GM12878 (cell line): ENCODE measurements at regions not wholly inside any gene's neighbourhood (a gene's known extent, or its start where the extent isn't known, plus 50 kb on each side); places are given as distances from the start of the nearest gene placed in this dataset.

Experiments used
- ATAC-seq: fragments of 200-7000 bp; cut with Tn5 transposase; 3 replicates; pipeline ENCODE4 v1.9.1; 2020; ENCODE audit warnings: mild to moderate bottlenecking, moderate library complexity
- BruUV-seq: library from RNA; stranded (reverse); fragments of 400-500 nt; replicated peaks from 2 replicates; lab custom pipeline; 2021; lab: Mats Ljungman, UMichigan
- CTCF ChIA-PET: fragments of 300-600 bp; sonication (Branson Sonifier 250); formaldehyde crosslinking; extraction: SDS; loops from one replicate; lab custom pipeline; 2021; ENCODE audit warnings: inconsistent platforms; lab: Yijun Ruan, JAX
- POLR2A ChIA-PET: fragments of 350-600 bp; formaldehyde crosslinking; extraction: SDS; loops from one replicate; lab custom pipeline; 2021; ENCODE audit warnings: inconsistent platforms; lab: Charles Lee
- RAD21 ChIA-PET: fragments of 300-600 bp; sonication (Branson Sonifier 250); formaldehyde crosslinking; loops from one replicate; lab custom pipeline; 2023; ENCODE audit warnings: antibody characterized with exemption; ENCODE audit not compliant: unreplicated experiment; lab: Charles Lee
- SMC1A ChIA-PET: fragments of 300-600 bp; sonication (Branson Sonifier 250); formaldehyde crosslinking; loops from one replicate; lab custom pipeline; 2023; ENCODE audit not compliant: unreplicated experiment, uncharacterized antibody; lab: Charles Lee
- DNase-seq: peaks from one replicate; pipeline ENCODE4 v3.0.0-alpha.2; 2011; ENCODE audit warnings: low read depth, low spot score
- FAIRE-seq: peaks from 3 replicates; lab custom pipeline; 2011; peaks lifted over from hg19 to GRCh38; lab: Jason Lieb, UNC
- H2AFZ ChIP-seq: 2 replicates; pipeline ENCODE4 v1.6.0; 2011; ENCODE audit warnings: low read depth, low read length, control low read depth; ENCODE audit not compliant: control insufficient read depth
- H3K27ac ChIP-seq: 2 replicates; pipeline ENCODE4 v1.5.1; 2011; ENCODE audit warnings: control low read depth; ENCODE audit not compliant: control insufficient read depth, insufficient read depth
- H3K27me3 ChIP-seq, 2 experiments: replicated peaks in 1 of 2; 2 replicates each; pipeline versions ENCODE4 v1.6.0 to v1.6.1; 2011; ENCODE audit warnings: low read length in 1 of 2; ENCODE audit not compliant: control insufficient read depth in 2 of 2, insufficient read depth in 2 of 2
- H3K36me3 ChIP-seq, 2 experiments: 2 replicates each; pipeline ENCODE4 v1.5.1; 2011; ENCODE audit warnings: low read length in 1 of 2; ENCODE audit not compliant: control insufficient read depth in 2 of 2, insufficient read depth in 2 of 2
- H3K4me1 ChIP-seq: 2 replicates; pipeline ENCODE4 v1.6.1; 2011; ENCODE audit warnings: mild to moderate bottlenecking, low read length, moderate library complexity, mixed read lengths; ENCODE audit not compliant: control insufficient read depth, insufficient read depth
- H3K4me2 ChIP-seq: 2 replicates; pipeline ENCODE4 v1.6.0; 2011; ENCODE audit warnings: control low read depth; ENCODE audit not compliant: control insufficient read depth, insufficient read depth
- H3K4me3 ChIP-seq: fragments of 200-600 bp; sonication (generic); 2 replicates; pipeline ENCODE4 v1.5.1; 2016
- H3K79me2 ChIP-seq: 2 replicates; pipeline ENCODE4 v1.6.0; 2011; ENCODE audit warnings: low read length; ENCODE audit not compliant: control insufficient read depth, insufficient read depth
- H3K9ac ChIP-seq: 2 replicates; pipeline ENCODE4 v1.8.0; 2011; ENCODE audit warnings: low read length, control low read depth, mixed read lengths; ENCODE audit not compliant: control insufficient read depth, insufficient read depth
- H3K9me3 ChIP-seq: replicated peaks from 3 replicates; pipeline ENCODE4 v1.5.1; 2011; ENCODE audit warnings: mild to moderate bottlenecking, low read length; ENCODE audit not compliant: control insufficient read depth, insufficient read depth
- H4K20me1 ChIP-seq: 2 replicates; pipeline ENCODE4 v1.6.0; 2011; ENCODE audit not compliant: control insufficient read depth, insufficient read depth
- BACH1 ChIP-seq: fragments of 450-650 bp; IDR thresholded peaks from 2 replicates; pipeline ENCODE4 v1.6.1; 2017; ENCODE audit warnings: mild to moderate bottlenecking, borderline replicate concordance
- BCLAF1 ChIP-seq: fragments of 450-650 bp; IDR thresholded peaks from 2 replicates; pipeline ENCODE4 v1.6.1; 2017; ENCODE audit warnings: antibody characterized with exemption, mild to moderate bottlenecking, moderate library complexity
- BHLHE40 ChIP-seq, 2 experiments: fragments of 450-650 bp in 1 of 2; IDR thresholded peaks; 2 replicates each; pipeline ENCODE4 v1.6.1; 2011 to 2017; ENCODE audit warnings: low read depth in 2 of 2, borderline replicate concordance in 1 of 2, improper control_type of control experiment in 1 of 2, low read length in 1 of 2, mild to moderate bottlenecking in 1 of 2
- BRCA1 ChIP-seq: IDR thresholded peaks from 2 replicates; pipeline ENCODE4 v1.6.1; 2011; ENCODE audit warnings: low read depth, low read length, improper control_type of control experiment
- E2F8 ChIP-seq: fragments of 450-650 bp; IDR thresholded peaks from 2 replicates; pipeline ENCODE4 v1.6.1; 2018; ENCODE audit warnings: mild to moderate bottlenecking, low read depth, moderate library complexity; ENCODE audit not compliant: partially characterized antibody
- NKRF ChIP-seq: fragments of 450-650 bp; conservative IDR thresholded peaks from 2 replicates; pipeline ENCODE4 v1.6.1; 2017; ENCODE audit warnings: mild to moderate bottlenecking, moderate library complexity
- NRF1 ChIP-seq: conservative IDR thresholded peaks from 2 replicates; pipeline ENCODE4 v1.6.1; 2011; ENCODE audit warnings: mild to moderate bottlenecking, low read depth, low read length, improper control_type of control experiment
- RELA ChIP-seq: fragments of 450-650 bp; IDR thresholded peaks from 2 replicates; pipeline ENCODE4 v1.8.0; 2014; ENCODE audit warnings: borderline replicate concordance; ENCODE audit not compliant: partially characterized antibody
- SIX5 ChIP-seq: IDR thresholded peaks from 2 replicates; pipeline ENCODE4 v1.6.1; 2011; ENCODE audit warnings: mild to moderate bottlenecking, low read depth, low read length, moderate library complexity; ENCODE audit not compliant: severe bottlenecking
- SUPT20H ChIP-seq: IDR thresholded peaks from 2 replicates; pipeline ENCODE4 v1.6.1; 2011; ENCODE audit warnings: low read depth, mild to moderate bottlenecking, low read length, moderate library complexity, borderline replicate concordance; ENCODE audit not compliant: control insufficient read depth
- TARDBP ChIP-seq: IDR thresholded peaks from 2 replicates; pipeline ENCODE4 v1.6.1; 2016; ENCODE audit warnings: borderline replicate concordance
- TCF7 ChIP-seq: IDR thresholded peaks from 2 replicates; pipeline ENCODE4 v1.6.1; 2014; ENCODE audit warnings: antibody characterized with exemption, borderline replicate concordance
- WRNIP1 ChIP-seq: IDR thresholded peaks from 2 replicates; pipeline ENCODE4 v1.6.1; 2011; ENCODE audit warnings: low read depth, low read length, improper control_type of control experiment, borderline replicate concordance
- WGBS: methylation state at CpG from one replicate; pipeline ENCODE4 v1.1.6; 2016; ENCODE audit warnings: low lambda C conversion rate; ENCODE audit not compliant: insufficient replicate concordance, insufficient coverage; ENCODE audit errors: missing lambda C conversion rate; 5-methylcytosine and 5-hydroxymethylcytosine counted together
- in situ Hi-C: fragments of 300-500 bp; cut with MboI; formaldehyde crosslinking; loops from 9 replicates; pipeline ENCODE4 v1.14.3; 2018; ENCODE audit warnings: mixed read lengths
- intact Hi-C: fragments of 100-400 bp; cut with micrococcal nuclease; formaldehyde crosslinking; loops from one replicate; pipeline ENCODE4 v1.14.2; 2022; ENCODE audit not compliant: unreplicated experiment

- Histone ChIP-seq H3K79me2 (no peaks in the 10 kb centered on the region), H3K4me3 (no peak overlapping the region), H3K36me3 (no peaks in the 10 kb centered on the region), H3K4me2 (no peak overlapping the region), H2AFZ (no peak overlapping the region), H3K9me3 (no peaks in the 10 kb centered on the region), H3K4me1 (no peaks in the 10 kb centered on the region), H3K27me3 (peaks cover 9 to 14% of the 10 kb centered on the region in 2 experiments; a peak in 3 of 4 replicates), H4K20me1 (no peaks in the 10 kb centered on the region), H3K9ac (no peak overlapping the region), H3K27ac (no peak overlapping the region)
- in situ Hi-C loops (no loop called here), intact Hi-C loops (no loop called here)
- FAIRE-seq = no peak
- BruUV-seq = no TSS peak
- POLR2A ChIA-PET = no interaction called here
- RAD21 ChIA-PET = no interaction called here
- SMC1A ChIA-PET = interaction anchor here (1.4 to 1.7 kb wide), 2 partner anchors 10 to 69 kb away, joined by 3 to 5 read pairs; no protein-coding TSS in a partner anchor
- no peak for DNase-seq
- TF ChIP-seq E2F8 = no peak
- TF ChIP-seq TCF7 = no peak
- TF ChIP-seq TARDBP = no peak
- TF ChIP-seq BACH1 = no peak
- no peak for TF ChIP-seq SUPT20H
- no peak for TF ChIP-seq BHLHE40 (IDR thresholded peaks at IDR 0.05; ENCODE audit: borderline replicate concordance in 1 of 2, low read depth in 2 of 2, low read length in 1 of 2)
- no peak for TF ChIP-seq NRF1
- no peak for TF ChIP-seq NKRF
- TF ChIP-seq BRCA1 = no peak
- no peak for TF ChIP-seq BCLAF1
- TF ChIP-seq SIX5 = no peak
- TF ChIP-seq WRNIP1 = no peak
- TF ChIP-seq RELA = no peak
- WGBS = 17% methylated on average over 15 of the region's 15 CpGs
- no peak for ATAC-seq
- CTCF ChIA-PET = interaction anchor here (0.7 to 1.6 kb wide), 3 partner anchors 10 to 174 kb away, joined by 3 to 4 read pairs (median 3); no protein-coding TSS in a partner anchor
These were observed 93.3 kb upstream of the POU3F1 start for GRCh38 chr1:38139738-38140487.
